HG03354 (cell line): ENCODE measurements at regions not wholly inside any gene's neighbourhood (a gene's known extent, or its start where the extent isn't known, plus 50 kb on each side); places are given as distances from the start of the nearest gene placed in this dataset.
"Not testable (repeated sequence)": the region's sequence is repeated elsewhere in the genome, so short reads cannot be mapped to it uniquely, and the experiment has no call there.

ENCODE experiments used
- ATAC-seq: cut with Tn5 transposase; IDR thresholded peaks from one replicate; pipeline ENCODE4 v1.9.1; 2021; ENCODE audit warnings: mild to moderate bottlenecking; ENCODE audit not compliant: unreplicated experiment, poor library complexity, severe bottlenecking

DNA sequence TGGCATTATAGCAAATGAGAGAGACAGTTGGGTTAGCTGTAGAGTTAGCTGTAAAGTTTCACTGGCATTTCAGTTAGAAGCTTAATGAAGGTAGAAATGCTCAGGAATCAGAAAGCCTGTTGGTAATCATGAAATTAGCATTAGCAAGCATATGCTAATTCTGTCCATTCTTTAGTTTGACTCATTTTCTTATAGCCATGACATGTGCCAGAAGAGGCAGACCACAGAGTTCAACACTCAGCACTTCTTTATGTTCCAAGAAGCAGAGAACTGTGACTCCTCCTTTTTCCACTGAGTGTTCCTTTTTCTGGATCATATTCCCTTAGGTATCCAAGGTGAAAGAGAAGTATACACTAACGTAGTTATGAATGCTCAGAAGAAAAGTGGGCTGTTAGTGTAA is 276.2 kb upstream of the SGO1 start:
- ATAC-seq = no peak

DNA sequence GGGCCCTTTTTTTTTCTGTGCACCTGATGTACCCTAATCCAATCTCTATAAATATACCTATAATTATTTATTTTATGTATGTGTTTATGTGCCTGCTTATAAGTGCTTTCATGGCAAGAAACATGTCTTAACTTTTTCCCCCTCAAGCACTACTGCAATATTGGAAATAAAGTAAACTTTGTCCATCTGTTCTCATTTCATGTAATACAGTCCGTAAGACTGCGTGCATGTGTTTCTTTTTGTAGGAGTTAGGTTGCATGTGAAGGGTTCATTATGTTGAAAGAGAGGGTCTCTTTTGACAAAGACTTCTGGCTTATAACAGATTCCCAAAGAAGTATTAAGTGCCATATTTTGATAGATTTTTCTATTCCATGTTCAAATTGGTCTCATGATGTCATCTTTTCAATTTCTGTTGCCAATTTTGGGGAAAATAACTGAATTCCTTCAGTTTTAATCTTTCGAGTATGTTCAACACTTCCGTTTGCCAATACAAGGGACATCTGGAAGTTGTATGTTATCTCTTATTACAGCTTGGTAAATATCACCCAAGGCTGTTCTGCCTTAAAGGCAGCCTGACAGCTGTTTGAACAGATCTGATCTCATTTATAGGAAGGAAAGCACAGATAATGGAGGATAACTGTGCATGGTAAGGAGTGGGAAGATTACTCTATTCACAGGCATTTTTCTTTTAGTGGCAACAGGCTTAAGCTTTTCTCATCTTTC is 273.1 kb upstream of the SGO1 start:
- ATAC-seq = no peak

- no peak for ATAC-seq
Measured at GRCh38 chr3:20456511-20456910, 270.5 kb upstream of the SGO1 start.

GRCh38 chr3:20451170-20451569 is 265.2 kb upstream of the SGO1 start:
- ATAC-seq = no peak

GRCh38 chr3:20450611-20451010 is 264.6 kb upstream of the SGO1 start:
- no peak for ATAC-seq

- ATAC-seq = no peak
Measured at GRCh38 chr3:20442846-20443245, 256.8 kb upstream of the SGO1 start.

GRCh38 chr3:20427268-20427667 is 241.3 kb upstream of the SGO1 start:
- ATAC-seq = not testable (repeated sequence)

DNA sequence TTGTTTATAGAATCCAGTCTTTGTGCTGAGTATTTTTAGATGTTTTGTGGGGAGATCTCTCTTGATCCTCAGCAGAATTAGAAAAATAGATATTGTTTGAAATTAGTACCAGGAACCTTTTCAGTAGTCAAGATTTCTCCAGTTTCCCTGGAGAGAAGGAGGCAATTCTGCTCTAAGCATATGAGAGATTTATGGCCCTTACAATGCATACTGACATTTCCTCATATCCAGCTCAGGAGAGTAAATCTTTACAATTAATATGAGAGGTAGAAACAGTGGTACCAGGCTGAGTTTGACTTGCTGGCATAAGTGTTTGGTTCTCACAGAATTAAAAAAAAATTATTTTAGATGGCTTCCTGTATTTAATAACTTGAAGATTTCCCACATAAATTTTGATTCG is 239.1 kb upstream of the SGO1 start:
- ATAC-seq = no peak

- ATAC-seq = no peak
Measured at GRCh38 chr3:20424086-20424485, 238.1 kb upstream of the SGO1 start.

DNA sequence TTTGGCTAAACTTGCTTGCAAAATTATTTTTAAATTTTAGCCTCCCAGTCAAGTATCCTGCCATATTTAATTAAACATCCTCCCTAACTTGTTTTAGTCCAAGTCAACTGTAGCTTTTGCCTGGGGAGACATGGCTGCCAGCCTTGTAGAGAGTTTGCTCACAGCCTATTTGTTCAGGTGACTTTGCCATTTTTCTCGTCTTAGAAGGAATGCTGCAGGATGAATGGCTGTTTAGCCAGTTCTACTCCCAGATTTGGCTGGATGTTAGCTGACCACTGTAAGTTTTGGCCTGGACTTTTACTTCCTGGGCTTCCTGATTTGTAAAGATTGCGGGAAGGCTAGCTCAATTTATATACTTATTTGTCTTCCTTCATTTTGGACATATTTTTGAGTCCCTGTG is 236.4 kb upstream of the SGO1 start:
- no peak for ATAC-seq

DNA sequence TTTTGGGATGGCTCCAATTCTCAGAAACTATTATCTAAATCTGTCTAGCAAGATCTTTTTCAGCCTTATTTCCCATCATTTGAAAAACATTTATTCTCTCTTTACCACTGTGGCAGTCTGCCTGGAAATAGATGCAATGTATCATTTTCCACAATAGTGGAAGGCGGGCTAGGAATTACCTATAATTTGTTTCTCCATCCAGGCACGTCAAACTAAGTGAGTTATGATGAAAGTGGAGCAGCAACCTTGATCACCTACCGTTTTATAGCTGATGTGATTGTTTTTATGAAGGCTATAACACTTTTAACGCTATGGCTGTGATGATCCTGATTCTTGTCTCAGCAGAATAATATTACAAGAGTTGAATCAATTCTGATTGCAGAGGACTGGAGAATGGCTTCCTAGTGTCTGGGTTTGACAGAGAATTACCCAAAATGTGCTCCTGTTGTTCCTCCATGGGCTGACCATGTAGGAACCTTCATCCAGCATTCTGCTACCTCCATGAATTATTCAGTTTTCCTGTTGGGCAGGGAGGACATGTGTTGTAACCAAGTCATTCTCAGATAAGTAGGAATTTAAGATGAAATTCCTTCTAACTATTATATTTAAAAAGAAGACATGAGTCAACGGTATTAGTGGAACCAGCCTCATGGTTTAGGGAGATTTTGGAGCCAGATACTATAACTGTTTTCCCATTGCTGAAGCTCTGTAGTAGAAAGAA is 231.5 kb upstream of the SGO1 start:
- no peak for ATAC-seq

GRCh38 chr3:20406611-20407011 is 220.6 kb upstream of the SGO1 start:
- no peak for ATAC-seq

DNA sequence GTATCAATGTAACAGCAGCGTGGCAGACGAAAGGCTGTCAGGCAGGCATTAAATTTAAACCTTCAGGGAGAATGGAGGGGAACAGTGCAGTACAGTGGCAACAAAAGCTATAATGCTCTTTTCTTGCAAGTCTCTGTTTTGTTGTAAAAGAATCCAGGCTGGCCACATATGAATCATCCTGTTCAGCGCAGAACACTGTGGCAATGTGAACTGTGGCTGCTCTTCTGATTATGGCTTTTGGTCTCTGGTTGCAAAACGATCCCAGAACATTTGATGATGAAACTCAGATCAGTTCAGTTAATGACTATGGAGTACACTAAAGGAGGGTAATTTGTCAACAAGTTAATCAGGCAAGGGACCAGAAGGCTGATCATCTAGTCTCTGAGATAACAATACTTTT is 219.7 kb upstream of the SGO1 start:
- ATAC-seq = no peak

- ATAC-seq = no peak
Measured at GRCh38 chr3:20405231-20405630, 219.2 kb upstream of the SGO1 start.

DNA sequence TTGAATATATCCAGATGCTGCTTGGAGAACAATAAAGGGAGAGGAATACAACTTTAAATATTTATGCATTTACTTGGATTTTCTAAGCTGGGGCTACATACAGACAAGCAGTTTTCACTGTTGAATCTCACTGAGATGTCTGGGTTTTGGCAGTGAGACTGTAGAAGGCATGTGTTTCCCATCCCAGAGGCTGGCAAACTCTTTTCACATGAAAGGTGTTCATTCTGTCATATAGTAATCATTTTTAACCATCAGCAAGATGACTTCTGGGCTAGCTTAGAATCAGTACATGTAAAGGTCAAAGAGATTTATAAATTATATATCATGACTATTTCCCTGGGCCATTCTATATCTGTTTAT is 218.7 kb upstream of the SGO1 start:
- no peak for ATAC-seq

GRCh38 chr3:20403986-20404740 is 218.2 kb upstream of the SGO1 start:
- ATAC-seq = no peak

DNA sequence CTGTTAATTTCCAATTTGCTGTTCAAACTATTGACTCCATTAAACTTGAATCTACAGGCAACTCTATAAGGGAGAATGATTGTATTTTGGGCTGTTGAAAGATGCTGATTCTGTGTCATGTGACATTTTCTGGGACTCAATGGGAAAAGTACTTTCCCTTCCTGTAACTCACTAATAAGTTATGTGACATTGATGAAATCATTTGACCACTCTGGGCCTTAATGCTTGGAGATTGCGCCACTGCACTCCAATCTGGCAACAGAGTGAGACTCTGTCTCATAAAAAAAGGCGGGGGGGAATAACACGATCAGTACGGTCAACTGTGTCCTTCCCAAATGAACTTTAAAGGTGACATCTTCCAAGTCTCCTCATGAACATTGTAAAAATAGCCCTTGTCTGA is 215.2 kb upstream of the SGO1 start:
- no peak for ATAC-seq

- no peak for ATAC-seq
Measured at GRCh38 chr3:20400686-20401085, 214.7 kb upstream of the SGO1 start.

DNA sequence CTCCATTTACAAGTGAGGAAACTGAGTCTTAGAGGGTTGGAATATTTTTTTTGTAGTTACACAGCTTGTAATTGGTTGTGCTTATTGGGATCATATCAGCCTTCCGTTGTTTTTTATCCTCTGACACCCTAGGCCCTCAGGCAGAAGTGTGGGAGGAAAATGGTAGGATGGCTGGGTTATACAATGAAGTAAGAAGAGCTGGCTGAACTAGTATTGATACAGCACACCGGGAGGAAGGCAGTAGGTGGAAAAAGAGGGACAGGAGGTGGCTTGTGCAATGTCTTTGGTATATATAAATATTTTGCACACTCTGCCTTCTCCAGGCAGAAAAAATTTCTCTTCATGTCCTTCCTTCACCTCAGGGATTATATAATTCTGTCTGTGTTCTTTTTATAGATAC is 214.3 kb upstream of the SGO1 start:
- ATAC-seq = no peak

DNA sequence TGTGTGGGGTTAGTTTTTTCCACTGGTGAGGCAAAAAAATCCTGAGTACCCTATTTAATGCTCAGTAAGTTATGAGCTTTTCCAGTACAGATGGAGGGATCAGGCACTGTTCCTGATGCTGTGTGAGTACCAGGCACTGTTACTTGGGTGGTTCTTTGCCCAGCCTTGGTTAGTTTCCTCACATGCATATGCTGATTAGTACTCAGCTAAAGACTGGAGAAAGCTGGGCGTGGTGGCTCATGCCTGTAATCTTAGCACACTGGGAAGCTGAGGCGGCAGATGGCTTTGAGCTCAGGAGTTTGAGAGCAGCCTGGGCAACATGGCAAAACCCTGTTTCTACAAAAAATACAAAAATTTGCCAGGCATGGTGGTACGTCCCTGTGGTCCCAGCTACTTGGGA is 210.3 kb upstream of the SGO1 start:
- no peak for ATAC-seq

DNA sequence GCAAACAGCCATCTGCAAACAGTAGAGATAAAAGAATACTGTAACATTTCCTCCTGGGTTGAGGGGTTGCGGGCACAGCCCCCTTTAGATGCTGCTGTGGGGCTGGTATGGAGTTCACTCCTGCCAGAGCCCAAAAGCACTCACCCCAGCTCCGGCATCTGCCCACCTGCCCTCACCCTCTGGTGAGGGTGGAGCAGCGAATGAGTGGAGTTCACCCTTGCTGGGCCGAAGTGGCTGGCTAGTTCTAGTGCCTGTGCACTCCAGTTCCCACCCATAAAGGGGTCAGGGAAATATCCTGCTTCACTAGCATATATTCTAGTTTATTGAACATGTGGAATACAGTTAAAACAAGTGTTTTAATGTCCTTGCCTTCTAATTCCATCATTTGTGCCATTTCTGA is 209.7 kb upstream of the SGO1 start:
- no peak for ATAC-seq
